Breast epithelium (tissue), 4 donors: ENCODE measurements at regions not wholly inside any gene's neighbourhood (a gene's known extent, or its start where the extent isn't known, plus 50 kb on each side); places are given as distances from the start of the nearest gene placed in this dataset.

Experiments
- DNase-seq, 2 donors: peaks; one replicate each; pipeline ENCODE4 v3.0.0-alpha.2; 2019; ENCODE audit warnings: low spot score in 2 of 2
- H3K27ac ChIP-seq, 2 donors: fragments of 200-600 bp; sonication (generic) in 1 of 2; one replicate each; pipeline ENCODE4 v1.5.1; 2016 to 2019; ENCODE audit warnings: mild to moderate bottlenecking in 1 of 2
- H3K27me3 ChIP-seq, 2 donors: fragments of 200-600 bp; sonication (generic) in 1 of 2; one replicate each; pipeline versions ENCODE4 v1.5.1 to v1.6.0; 2017 to 2019; ENCODE audit warnings: control low read depth in 1 of 2, mild to moderate bottlenecking in 1 of 2
- H3K36me3 ChIP-seq: fragments of 200-600 bp; one replicate; pipeline ENCODE4 v1.5.1; 2019
- H3K4me1 ChIP-seq, 2 donors: fragments of 200-600 bp; sonication (generic); one replicate each; pipeline ENCODE4 v1.5.1; 2016 to 2019; ENCODE audit warnings: control low read depth in 1 of 2
- H3K4me3 ChIP-seq, 3 donors: fragments of 200-600 bp; sonication (generic); 1 replicate in 2 of 3; 2 replicates in 1 of 3; pipeline ENCODE4 v1.5.1; 2016 to 2019; ENCODE audit warnings: mild to moderate bottlenecking in 3 of 3, moderate library complexity in 2 of 3
- H3K9me3 ChIP-seq, 2 donors: fragments of 200-600 bp; sonication (generic) in 1 of 2; one replicate each; pipeline ENCODE4 v1.5.1; 2016 to 2019; ENCODE audit warnings: control low read depth in 1 of 2
- CTCF ChIP-seq, 3 donors: fragments of 450-650 bp; IDR thresholded peaks; one replicate each; pipeline ENCODE4 v1.5.1; 2016 to 2017; ENCODE audit warnings: antibody characterized with exemption in 3 of 3, mild to moderate bottlenecking in 3 of 3, moderate library complexity in 3 of 3
- POLR2A ChIP-seq: fragments of 450-650 bp; IDR thresholded peaks from one replicate; pipeline ENCODE4 v1.6.1; 2016; ENCODE audit warnings: antibody characterized with exemption, mild to moderate bottlenecking, moderate library complexity
- POLR2AphosphoS5 ChIP-seq, 3 donors: sonication (generic); formaldehyde crosslinking; IDR thresholded peaks; one replicate each; pipeline ENCODE4 v1.6.1; 2017; ENCODE audit warnings: antibody characterized with exemption in 3 of 3
- intact Hi-C: fragments of 100-400 bp; cut with DNase I; formaldehyde crosslinking; loops from one replicate; pipeline ENCODE4 v1.15.1; 2023; ENCODE audit warnings: low total_unique reads

GRCh38 chr13:80454245-80454644 is 113.3 kb upstream of the SPRY2 start:
- H3K4me3 ChIP-seq = no peak overlapping the region
- no peaks in the 10 kb centered on the region for H3K27me3 ChIP-seq
- intact Hi-C loops = no loop called here
- no peaks in the 10 kb centered on the region for H3K9me3 ChIP-seq
- no peaks in the 10 kb centered on the region for H3K36me3 ChIP-seq
- H3K27ac ChIP-seq = no peak overlapping the region
- H3K4me1 ChIP-seq = no peaks in the 10 kb centered on the region
- DNase-seq = no peak
- no peak for TF ChIP-seq POLR2AphosphoS5 (IDR thresholded peaks at IDR 0.05)
- TF ChIP-seq POLR2A = no peak
- no peak for TF ChIP-seq CTCF (IDR thresholded peaks at IDR 0.05)

DNA sequence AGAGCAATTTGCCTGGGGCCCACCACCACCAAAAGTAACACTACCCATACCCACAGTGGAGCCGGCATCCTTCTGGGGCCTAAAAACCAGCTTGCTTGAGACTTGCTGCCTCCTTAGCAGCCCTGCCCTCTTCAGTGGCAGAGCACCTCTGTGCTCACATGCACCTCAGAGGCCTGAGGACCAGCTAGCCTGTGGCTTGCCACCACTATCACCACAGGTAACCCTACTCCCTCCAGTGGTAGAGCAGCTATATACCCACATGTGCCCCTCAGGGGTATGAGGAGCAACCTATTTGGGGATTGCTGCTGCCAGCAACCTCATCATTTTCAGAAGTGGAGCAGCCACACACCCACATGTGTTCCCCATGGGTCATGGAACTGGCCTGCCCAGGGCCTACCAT is 111.4 kb upstream of the SPRY2 start:
- DNase-seq = no peak
- Histone ChIP-seq H3K4me3 (no peak overlapping the region), H3K27me3 (no peaks in the 10 kb centered on the region), H3K4me1 (no peaks in the 10 kb centered on the region), H3K36me3 (no peaks in the 10 kb centered on the region), H3K27ac (no peak overlapping the region), H3K9me3 (no peaks in the 10 kb centered on the region)
- intact Hi-C loops = no loop called here
- TF ChIP-seq POLR2A (no peak), CTCF (IDR thresholded peaks at IDR 0.05) (no peak), POLR2AphosphoS5 (IDR thresholded peaks at IDR 0.05) (no peak)

- intact Hi-C loops = no loop called here
- DNase-seq = no peak
- TF ChIP-seq POLR2AphosphoS5 (IDR thresholded peaks at IDR 0.05) = no peak
- TF ChIP-seq POLR2A = no peak
- no peak for TF ChIP-seq CTCF (IDR thresholded peaks at IDR 0.05)
Observed at GRCh38 chr13:80451641-80452040, 110.7 kb upstream of the SPRY2 start.

DNA sequence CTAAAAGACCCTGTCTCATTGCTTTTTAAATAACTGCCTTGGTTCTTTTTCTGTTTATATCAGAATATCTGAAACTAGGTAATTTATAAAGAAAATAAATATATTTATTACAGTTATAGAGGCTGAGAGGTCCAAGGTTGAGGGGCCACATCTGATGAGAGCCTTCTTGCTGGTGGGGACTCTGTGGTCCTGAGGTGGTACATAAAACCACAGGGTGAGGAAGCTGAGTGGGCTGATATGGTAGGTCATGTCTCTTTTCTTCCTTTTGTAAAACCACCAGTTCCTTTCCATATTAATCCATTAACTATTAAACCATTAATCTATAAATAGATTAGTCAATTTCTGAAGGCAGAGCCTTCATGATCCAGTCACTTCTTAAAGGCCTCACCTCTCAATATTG is 109.5 kb upstream of the SPRY2 start:
- no peaks in the 10 kb centered on the region for H3K36me3 ChIP-seq
- TF ChIP-seq CTCF (IDR thresholded peaks at IDR 0.05) (no peak), POLR2AphosphoS5 (IDR thresholded peaks at IDR 0.05) (no peak), POLR2A (no peak)
- intact Hi-C loops = no loop called here
- H3K4me3 ChIP-seq = no peak overlapping the region
- no peaks in the 10 kb centered on the region for H3K4me1 ChIP-seq
- no peaks in the 10 kb centered on the region for H3K9me3 ChIP-seq
- no peak overlapping the region for H3K27ac ChIP-seq
- no peaks in the 10 kb centered on the region for H3K27me3 ChIP-seq
- no peak for DNase-seq

More at GRCh38 chr13:80451641-80452040, 110.7 kb upstream of the SPRY2 start:
- Histone ChIP-seq H3K27me3 (no peaks in the 10 kb centered on the region), H3K36me3 (no peaks in the 10 kb centered on the region), H3K4me3 (no peak overlapping the region), H3K4me1 (no peaks in the 10 kb centered on the region), H3K27ac (no peak overlapping the region), H3K9me3 (no peaks in the 10 kb centered on the region)

DNA sequence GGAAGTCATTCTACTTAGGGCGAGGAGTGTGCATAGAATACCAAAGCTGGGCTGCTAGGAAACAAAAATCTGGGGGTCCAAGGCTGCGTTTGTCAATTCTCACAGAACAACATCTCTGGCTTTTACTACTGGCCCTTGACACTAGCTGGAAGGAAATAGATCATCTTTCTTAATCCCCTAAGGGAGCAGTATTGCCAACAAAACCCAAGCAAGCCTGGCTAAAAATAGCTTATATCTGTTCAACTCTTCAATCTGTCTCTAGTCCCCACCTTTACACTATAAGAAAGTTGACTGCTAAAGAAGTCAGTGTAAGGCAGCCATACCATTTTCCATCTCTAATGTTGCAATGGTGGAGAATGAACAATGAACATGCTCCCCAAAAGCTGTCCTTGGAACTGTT is 107.8 kb upstream of the SPRY2 start:
- no peak for TF ChIP-seq POLR2A
- TF ChIP-seq POLR2AphosphoS5 (IDR thresholded peaks at IDR 0.05) = no peak
- no peak for TF ChIP-seq CTCF (IDR thresholded peaks at IDR 0.05)
- DNase-seq = no peak
- Histone ChIP-seq H3K9me3 (no peaks in the 10 kb centered on the region), H3K27me3 (no peaks in the 10 kb centered on the region), H3K4me3 (no peak overlapping the region), H3K27ac (no peak overlapping the region), H3K4me1 (no peaks in the 10 kb centered on the region), H3K36me3 (no peaks in the 10 kb centered on the region)
- intact Hi-C loops = no loop called here
